ENCODE measurements at regions not wholly inside any gene's neighbourhood (a gene's known extent, or its start where the extent isn't known, plus 50 kb on each side); places are given as distances from the start of the nearest gene placed in this dataset.

DNA sequence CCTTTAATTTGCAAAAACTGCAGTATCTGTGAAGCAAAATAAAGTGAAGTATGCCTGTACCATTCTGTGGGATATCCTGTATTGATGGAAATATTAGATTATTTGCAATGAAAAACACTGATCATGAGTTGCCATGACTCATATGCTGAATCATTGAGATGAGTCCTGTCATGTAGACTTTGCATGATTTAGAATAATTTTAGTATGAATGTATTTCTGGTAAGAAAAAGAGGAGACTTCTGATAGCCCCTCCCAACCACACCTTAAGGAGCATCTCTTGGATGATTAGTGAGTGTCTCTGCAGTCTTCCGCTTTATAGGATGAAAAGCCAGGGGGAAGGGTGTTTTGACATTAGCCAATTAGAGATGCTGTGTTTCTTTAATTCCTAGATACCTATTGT, 55.2 kb upstream of the PTGS2 start:
- no peak for DNase-seq (ENCODE audit: low read depth)

- no peak for DNase-seq (ENCODE audit: low read depth)
Measured at GRCh38 chr1:186730951-186731729, 50.9 kb upstream of the PTGS2 start.
